ENCODE measurements at regions not wholly inside any gene's neighbourhood (a gene's known extent, or its start where the extent isn't known, plus 50 kb on each side); places are given as distances from the start of the nearest gene placed in this dataset.

GRCh38 chr9:28378231-28378630, 805.0 kb upstream of the C9orf72 start:
- intact Hi-C loops (cut with DNase I) = no loop called here
- no peak for DNase-seq (ENCODE audit: extremely low spot score)
- Histone ChIP-seq H3K4me3 (no peak overlapping the region), H3K27me3 (no peaks in the 10 kb centered on the region), H3K4me1 (no peaks in the 10 kb centered on the region), H3K9me3 (no peaks in the 10 kb centered on the region), H3K36me3 (no peaks in the 10 kb centered on the region), H3K27ac (replicated peaks in 1 of 4) (no peak overlapping the region)
- 94% methylated on average over 1 of the region's 1 CpG for WGBS
- TF ChIP-seq EP300 (IDR thresholded peaks at IDR 0.05) (no peak), POLR2A (IDR thresholded peaks at IDR 0.05; ENCODE audit: low read depth) (no peak), CTCF (IDR thresholded peaks at IDR 0.05) (no peak), POLR2AphosphoS5 (IDR thresholded peaks at IDR 0.05) (no peak)

- intact Hi-C loops (cut with DNase I) = no loop called here
- TF ChIP-seq POLR2A (IDR thresholded peaks at IDR 0.05; ENCODE audit: low read depth) = no peak
- no peak for TF ChIP-seq CTCF (IDR thresholded peaks at IDR 0.05)
- no peak overlapping the region for H3K4me3 ChIP-seq
These were observed 805.8 kb upstream of the C9orf72 start for GRCh38 chr9:28379082-28379481.

GRCh38 chr9:28389411-28389810, 816.1 kb upstream of the C9orf72 start:
- H3K27me3 ChIP-seq = no peaks in the 10 kb centered on the region
- H3K9me3 ChIP-seq = no peaks in the 10 kb centered on the region
- TF ChIP-seq POLR2AphosphoS5 (IDR thresholded peaks at IDR 0.05) (no peak), CTCF (IDR thresholded peaks at IDR 0.05) (no peak), POLR2A (IDR thresholded peaks at IDR 0.05; ENCODE audit: low read depth) (no peak), EP300 (IDR thresholded peaks at IDR 0.05) (no peak)
- H3K27ac ChIP-seq (replicated peaks in 1 of 4) = no peak overlapping the region
- H3K4me1 ChIP-seq = no peaks in the 10 kb centered on the region
- H3K4me3 ChIP-seq = no peak overlapping the region
- intact Hi-C loops (cut with DNase I) = no loop called here
- 79% methylated on average over 3 of the region's 3 CpGs for WGBS
- no peak for DNase-seq (ENCODE audit: extremely low spot score)
- no peaks in the 10 kb centered on the region for H3K36me3 ChIP-seq

More at GRCh38 chr9:28379082-28379481, 805.8 kb upstream of the C9orf72 start:
- DNase-seq (ENCODE audit: extremely low spot score) = no peak
- Histone ChIP-seq H3K27me3 (no peaks in the 10 kb centered on the region), H3K4me1 (no peaks in the 10 kb centered on the region), H3K36me3 (no peaks in the 10 kb centered on the region), H3K9me3 (no peaks in the 10 kb centered on the region), H3K27ac (replicated peaks in 1 of 4) (no peak overlapping the region)

- H3K9me3 ChIP-seq = no peaks in the 10 kb centered on the region
- no peaks in the 10 kb centered on the region for H3K4me1 ChIP-seq
- H3K27me3 ChIP-seq = no peaks in the 10 kb centered on the region
- DNase-seq (ENCODE audit: extremely low spot score) = no peak
- H3K36me3 ChIP-seq = no peaks in the 10 kb centered on the region
- TF ChIP-seq CTCF (IDR thresholded peaks at IDR 0.05) (no peak), POLR2A (IDR thresholded peaks at IDR 0.05; ENCODE audit: low read depth) (no peak), EP300 (IDR thresholded peaks at IDR 0.05) (no peak), POLR2AphosphoS5 (IDR thresholded peaks at IDR 0.05) (no peak)
- H3K4me3 ChIP-seq = no peak overlapping the region
- no peak overlapping the region for H3K27ac ChIP-seq (replicated peaks in 1 of 4)
- intact Hi-C loops (cut with DNase I) = no loop called here
These were observed 821.5 kb upstream of the C9orf72 start for GRCh38 chr9:28394774-28395173.

GRCh38 chr9:28396058-28396457, 822.8 kb upstream of the C9orf72 start:
- Histone ChIP-seq H3K4me1 (no peaks in the 10 kb centered on the region), H3K9me3 (no peaks in the 10 kb centered on the region), H3K4me3 (no peak overlapping the region), H3K27me3 (no peaks in the 10 kb centered on the region), H3K27ac (replicated peaks in 1 of 4) (no peak overlapping the region), H3K36me3 (no peaks in the 10 kb centered on the region)
- DNase-seq (ENCODE audit: extremely low spot score) = no peak
- TF ChIP-seq POLR2A (IDR thresholded peaks at IDR 0.05; ENCODE audit: low read depth) (no peak), CTCF (IDR thresholded peaks at IDR 0.05) (no peak), POLR2AphosphoS5 (IDR thresholded peaks at IDR 0.05) (no peak)
- intact Hi-C loops (cut with DNase I) = no loop called here
- 88% methylated on average over 4 of the region's 4 CpGs for WGBS

Measured in esophagus muscularis mucosa (tissue), 4 donors.